ENCODE measurements at regions not wholly inside any gene's neighbourhood (a gene's known extent, or its start where the extent isn't known, plus 50 kb on each side); places are given as distances from the start of the nearest gene placed in this dataset.
"Not testable (repeated sequence)": the region's sequence is repeated elsewhere in the genome, so short reads cannot be mapped to it uniquely, and the experiment has no call there.

- Histone ChIP-seq H3K9me3 (replicated peaks; ENCODE audit: insufficient read depth, low read length) (no peaks in the 10 kb centered on the region), H3K79me2 (ENCODE audit: low read length) (no peaks in the 10 kb centered on the region), H3K36me3 (replicated peaks; ENCODE audit: insufficient read depth, low read length) (no peaks in the 10 kb centered on the region), H3K27ac (ENCODE audit: low read length) (no peak overlapping the region), H3K9ac (ENCODE audit: low read length) (no peak overlapping the region), H3F3A (ENCODE audit: insufficient read depth, low read length) (no peaks in the 10 kb centered on the region), H2AFZ (ENCODE audit: low read length) (no peak overlapping the region), H3K4me1 (ENCODE audit: low read length) (no peaks in the 10 kb centered on the region), H3K27me3 (replicated peaks; ENCODE audit: insufficient read depth, low read length) (no peaks in the 10 kb centered on the region), H3K4me3 (ENCODE audit: low read length) (no peak overlapping the region), H3K4me2 (ENCODE audit: low read depth, low read length) (no peak overlapping the region), H3K9me2 (replicated peaks; ENCODE audit: insufficient read depth, low read length) (no peaks in the 10 kb centered on the region), H4K20me1 (ENCODE audit: insufficient read depth, low read length) (no peaks in the 10 kb centered on the region)
- no peak for TF ChIP-seq CTCF (IDR thresholded peaks at IDR 0.05; ENCODE audit: low read length)
- no peak for TF ChIP-seq EZH2phosphoT487 (IDR thresholded peaks at IDR 0.05; ENCODE audit: low read length)
- TF ChIP-seq EZH2 (optimal IDR thresholded peaks at IDR 0.05; ENCODE audit: low read depth, low read length), result no peak
- DNase-seq, result no peak
Measured at GRCh38 chr4:14920759-14921320, 81.4 kb upstream of the CPEB2 start.

- H4K20me1 ChIP-seq (ENCODE audit: insufficient read depth, low read length); H2AFZ ChIP-seq (ENCODE audit: low read length); H3K4me3 ChIP-seq (ENCODE audit: low read length); H3K79me2 ChIP-seq (ENCODE audit: low read length); H3K9me3 ChIP-seq (replicated peaks; ENCODE audit: insufficient read depth, low read length); H3K9me2 ChIP-seq (replicated peaks; ENCODE audit: insufficient read depth, low read length); H3K4me1 ChIP-seq (ENCODE audit: low read length); H3K9ac ChIP-seq (ENCODE audit: low read length); H3K36me3 ChIP-seq (replicated peaks; ENCODE audit: insufficient read depth, low read length); DNase-seq; H3K27me3 ChIP-seq (replicated peaks; ENCODE audit: insufficient read depth, low read length); H3F3A ChIP-seq (ENCODE audit: insufficient read depth, low read length); H3K27ac ChIP-seq (ENCODE audit: low read length); H3K4me2 ChIP-seq (ENCODE audit: low read depth, low read length): not testable (repeated sequence)
Measured at GRCh38 chr4:14921781-14922180, 80.5 kb upstream of the CPEB2 start.

- Histone ChIP-seq H4K20me1 (ENCODE audit: insufficient read depth, low read length) (no peaks in the 10 kb centered on the region), H3K4me2 (ENCODE audit: low read depth, low read length) (no peak overlapping the region), H3K9ac (ENCODE audit: low read length) (no peak overlapping the region), H2AFZ (ENCODE audit: low read length) (no peak overlapping the region), H3K27me3 (replicated peaks; ENCODE audit: insufficient read depth, low read length) (no peaks in the 10 kb centered on the region), H3K27ac (ENCODE audit: low read length) (no peak overlapping the region), H3K9me3 (replicated peaks; ENCODE audit: insufficient read depth, low read length) (no peaks in the 10 kb centered on the region), H3K36me3 (replicated peaks; ENCODE audit: insufficient read depth, low read length) (no peaks in the 10 kb centered on the region), H3K4me3 (ENCODE audit: low read length) (no peak overlapping the region), H3K4me1 (ENCODE audit: low read length) (no peaks in the 10 kb centered on the region), H3K9me2 (replicated peaks; ENCODE audit: insufficient read depth, low read length) (no peaks in the 10 kb centered on the region), H3K79me2 (ENCODE audit: low read length) (no peaks in the 10 kb centered on the region), H3F3A (ENCODE audit: insufficient read depth, low read length) (no peaks in the 10 kb centered on the region)
- DNase-seq, result no peak
- TF ChIP-seq EZH2 (optimal IDR thresholded peaks at IDR 0.05; ENCODE audit: low read depth, low read length), result no peak
- TF ChIP-seq EZH2phosphoT487 (IDR thresholded peaks at IDR 0.05; ENCODE audit: low read length), result no peak
- no peak for TF ChIP-seq CTCF (IDR thresholded peaks at IDR 0.05; ENCODE audit: low read length)
Measured at GRCh38 chr4:14924076-14924811, 78.0 kb upstream of the CPEB2 start.

GRCh38 chr4:14924812-14925344 is 77.4 kb upstream of the CPEB2 start:
- no peaks in the 10 kb centered on the region for H3K4me1 ChIP-seq (ENCODE audit: low read length)
- DNase-seq, result no peak
- no peaks in the 10 kb centered on the region for H3K27me3 ChIP-seq (replicated peaks; ENCODE audit: insufficient read depth, low read length)
- no peak overlapping the region for H3K4me2 ChIP-seq (ENCODE audit: low read depth, low read length)
- H3K79me2 ChIP-seq (ENCODE audit: low read length), result no peaks in the 10 kb centered on the region
- H3K27ac ChIP-seq (ENCODE audit: low read length), result no peak overlapping the region
- no peaks in the 10 kb centered on the region for H3F3A ChIP-seq (ENCODE audit: insufficient read depth, low read length)
- no peaks in the 10 kb centered on the region for H3K9me2 ChIP-seq (replicated peaks; ENCODE audit: insufficient read depth, low read length)
- no peak overlapping the region for H3K9ac ChIP-seq (ENCODE audit: low read length)
- TF ChIP-seq EZH2 (optimal IDR thresholded peaks at IDR 0.05; ENCODE audit: low read depth, low read length), result no peak
- H3K9me3 ChIP-seq (replicated peaks; ENCODE audit: insufficient read depth, low read length), result no peaks in the 10 kb centered on the region
- no peak overlapping the region for H2AFZ ChIP-seq (ENCODE audit: low read length)
- H3K4me3 ChIP-seq (ENCODE audit: low read length), result no peak overlapping the region
- H3K36me3 ChIP-seq (replicated peaks; ENCODE audit: insufficient read depth, low read length), result no peaks in the 10 kb centered on the region
- no peaks in the 10 kb centered on the region for H4K20me1 ChIP-seq (ENCODE audit: insufficient read depth, low read length)

Measured in MM.1S (cell line).